Astrocyte of the spinal cord (primary cell): ENCODE measurements at regions not wholly inside any gene's neighbourhood (a gene's known extent, or its start where the extent isn't known, plus 50 kb on each side); places are given as distances from the start of the nearest gene placed in this dataset.

Experiments
- DNase-seq: peaks from one replicate; pipeline ENCODE4 v3.0.0; 2011; ENCODE audit warnings: low read depth, low spot score
- H3K4me3 ChIP-seq: 2 replicates; pipeline ENCODE4 v1.5.1; 2011; ENCODE audit warnings: low read depth, mild to moderate bottlenecking, low read length, moderate library complexity
- CTCF ChIP-seq: IDR thresholded peaks from 2 replicates; pipeline ENCODE4 v1.5.1; 2012; ENCODE audit warnings: low read depth, mild to moderate bottlenecking, low read length, inconsistent platforms
- in situ Hi-C: cut with HindIII; loops from 2 replicates; pipeline ENCODE4 v1.10.0; 2017; ENCODE audit warnings: low sequenced_read_pairs

- TF ChIP-seq CTCF: no peak
- DNase-seq: no peak
- in situ Hi-C loops: no loop called here
- H3K4me3 ChIP-seq: no peak overlapping the region
These were observed 262.8 kb downstream of the SLC16A7 start for GRCh38 chr12:59858508-59859170.

DNA sequence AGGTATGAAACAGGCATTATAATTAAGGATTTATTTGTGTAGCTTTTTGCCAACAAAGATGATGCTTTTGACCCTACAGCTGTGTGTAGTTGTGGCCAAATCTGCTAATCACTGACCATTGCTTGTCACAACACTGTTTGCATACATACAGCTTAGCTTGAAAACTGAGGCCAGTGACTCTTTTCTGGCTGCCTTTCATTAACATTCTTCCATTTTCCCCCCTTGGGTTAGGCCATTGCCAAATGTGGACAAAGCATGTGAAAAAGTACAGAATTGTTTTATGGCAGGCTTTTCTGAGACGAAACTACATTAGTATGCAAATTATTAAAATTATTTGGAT is 263.3 kb downstream of the SLC16A7 start:
- H3K4me3 ChIP-seq: no peak overlapping the region
- TF ChIP-seq CTCF: no peak
- in situ Hi-C loops: no loop called here
- no peak for DNase-seq

DNA sequence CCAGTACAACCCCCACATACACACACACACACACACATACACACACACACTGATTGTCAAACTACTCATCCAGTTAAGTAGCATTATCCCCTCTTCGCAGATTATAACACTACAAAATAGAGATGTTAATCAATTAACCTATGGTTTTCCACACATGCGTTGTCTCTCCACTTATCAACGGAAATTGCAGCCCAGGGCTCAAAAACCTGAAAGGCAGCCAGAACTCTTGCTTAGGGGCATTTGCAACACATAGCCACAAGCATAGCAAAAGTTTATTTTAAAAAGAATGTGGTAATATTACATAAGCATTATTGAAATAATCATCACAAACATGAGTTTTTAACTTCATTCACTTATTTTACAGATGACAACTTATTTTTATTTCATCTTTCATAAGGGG is 265.8 kb downstream of the SLC16A7 start:
- no peak for TF ChIP-seq CTCF
- in situ Hi-C loops: no loop called here
- H3K4me3 ChIP-seq: no peak overlapping the region
- DNase-seq: no peak

DNA sequence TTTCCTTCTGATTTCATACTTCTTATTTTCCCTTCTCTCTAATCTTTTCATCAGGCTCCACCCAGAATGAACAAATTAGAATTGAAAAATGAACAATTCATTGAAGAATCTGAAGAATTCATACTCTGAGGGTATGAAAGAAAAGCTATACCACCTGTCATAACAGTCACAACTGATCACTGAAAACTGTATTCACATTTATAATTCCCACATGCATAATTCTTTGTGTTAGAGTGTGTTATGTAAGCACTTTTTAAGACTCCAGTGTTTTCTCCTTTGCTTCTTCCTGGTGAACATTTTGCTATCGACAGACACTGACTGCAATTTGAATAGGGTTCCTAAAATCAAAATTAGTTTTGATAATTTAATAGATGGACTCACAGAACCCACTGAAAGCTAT is 271.2 kb downstream of the SLC16A7 start:
- DNase-seq: no peak
- in situ Hi-C loops: no loop called here
- no peak overlapping the region for H3K4me3 ChIP-seq
- no peak for TF ChIP-seq CTCF

- in situ Hi-C loops: no loop called here
- no peak for DNase-seq
- no peak for TF ChIP-seq CTCF
- no peak overlapping the region for H3K4me3 ChIP-seq
These were observed 271.9 kb downstream of the SLC16A7 start for GRCh38 chr12:59867689-59868088.

- DNase-seq: no peak
- no peak for TF ChIP-seq CTCF
- H3K4me3 ChIP-seq: no peak overlapping the region
- in situ Hi-C loops: no loop called here
These were observed 275.9 kb downstream of the SLC16A7 start for GRCh38 chr12:59871779-59872178.

DNA sequence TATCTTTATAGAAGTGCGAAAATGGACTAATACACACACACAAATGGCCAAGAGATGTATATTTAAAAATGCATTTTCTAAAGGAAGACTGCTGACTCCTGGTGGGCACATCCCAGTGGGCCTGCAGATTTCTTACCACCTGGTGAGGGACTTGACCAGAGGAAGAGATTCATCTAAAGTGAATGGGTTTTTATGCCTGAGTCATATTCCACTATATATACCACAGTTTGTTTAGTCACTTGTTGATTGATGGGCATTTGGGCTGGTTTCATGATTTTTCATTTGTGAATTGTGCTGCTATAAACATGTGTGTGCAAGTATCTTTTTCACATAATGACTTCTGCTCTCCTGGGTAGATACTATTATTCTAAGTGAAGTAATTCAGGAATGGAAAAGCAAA is 277.3 kb downstream of the SLC16A7 start:
- peak; percentile 1 for DNase-seq
- in situ Hi-C loops: no loop called here
- H3K4me3 ChIP-seq: no peak overlapping the region
- no peak for TF ChIP-seq CTCF
